ENCODE measurements at regions not wholly inside any gene's neighbourhood (a gene's known extent, or its start where the extent isn't known, plus 50 kb on each side); places are given as distances from the start of the nearest gene placed in this dataset.

DNA sequence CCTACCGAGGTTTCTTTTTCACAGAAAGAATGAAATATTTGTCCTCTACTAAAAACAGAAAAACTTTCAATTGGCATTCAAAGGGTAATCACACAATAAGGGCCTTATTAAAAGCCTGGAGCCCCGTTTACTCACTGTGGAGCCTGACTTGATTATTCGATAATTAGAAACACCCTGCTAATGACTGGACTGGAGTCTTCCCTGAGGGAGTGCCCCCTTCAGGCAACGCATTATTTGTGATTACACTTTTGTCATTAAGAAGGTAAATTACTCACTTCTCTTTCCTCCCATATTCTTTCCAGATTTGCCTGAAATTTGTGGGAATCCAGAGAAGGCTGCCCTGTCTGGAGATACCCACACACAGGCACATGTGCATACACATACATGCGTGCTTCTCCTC is 444.2 kb upstream of the NPVF start:
- peak overlapping the region; percentile 79 for H3K27ac ChIP-seq (replicated peaks)
- DNase-seq, result no peak
- peaks cover 27% of the 10 kb centered on the region for H3K4me1 ChIP-seq
- H3K9me3 ChIP-seq (replicated peaks), result no peaks in the 10 kb centered on the region
- TF ChIP-seq, protein P1, sequence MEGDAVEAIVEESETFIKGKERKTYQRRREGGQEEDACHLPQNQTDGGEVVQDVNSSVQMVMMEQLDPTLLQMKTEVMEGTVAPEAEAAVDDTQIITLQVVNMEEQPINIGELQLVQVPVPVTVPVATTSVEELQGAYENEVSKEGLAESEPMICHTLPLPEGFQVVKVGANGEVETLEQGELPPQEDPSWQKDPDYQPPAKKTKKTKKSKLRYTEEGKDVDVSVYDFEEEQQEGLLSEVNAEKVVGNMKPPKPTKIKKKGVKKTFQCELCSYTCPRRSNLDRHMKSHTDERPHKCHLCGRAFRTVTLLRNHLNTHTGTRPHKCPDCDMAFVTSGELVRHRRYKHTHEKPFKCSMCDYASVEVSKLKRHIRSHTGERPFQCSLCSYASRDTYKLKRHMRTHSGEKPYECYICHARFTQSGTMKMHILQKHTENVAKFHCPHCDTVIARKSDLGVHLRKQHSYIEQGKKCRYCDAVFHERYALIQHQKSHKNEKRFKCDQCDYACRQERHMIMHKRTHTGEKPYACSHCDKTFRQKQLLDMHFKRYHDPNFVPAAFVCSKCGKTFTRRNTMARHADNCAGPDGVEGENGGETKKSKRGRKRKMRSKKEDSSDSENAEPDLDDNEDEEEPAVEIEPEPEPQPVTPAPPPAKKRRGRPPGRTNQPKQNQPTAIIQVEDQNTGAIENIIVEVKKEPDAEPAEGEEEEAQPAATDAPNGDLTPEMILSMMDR (IDR thresholded peaks at IDR 0.05; ENCODE audit: borderline replicate concordance), result no peak
- H3K27me3 ChIP-seq (ENCODE audit: low read depth), result no peaks in the 10 kb centered on the region
- intact Hi-C loops (cut with micrococcal nuclease), result no loop called here
- H3K4me3 ChIP-seq, result no peak overlapping the region
- no peaks in the 10 kb centered on the region for H3K36me3 ChIP-seq

DNA sequence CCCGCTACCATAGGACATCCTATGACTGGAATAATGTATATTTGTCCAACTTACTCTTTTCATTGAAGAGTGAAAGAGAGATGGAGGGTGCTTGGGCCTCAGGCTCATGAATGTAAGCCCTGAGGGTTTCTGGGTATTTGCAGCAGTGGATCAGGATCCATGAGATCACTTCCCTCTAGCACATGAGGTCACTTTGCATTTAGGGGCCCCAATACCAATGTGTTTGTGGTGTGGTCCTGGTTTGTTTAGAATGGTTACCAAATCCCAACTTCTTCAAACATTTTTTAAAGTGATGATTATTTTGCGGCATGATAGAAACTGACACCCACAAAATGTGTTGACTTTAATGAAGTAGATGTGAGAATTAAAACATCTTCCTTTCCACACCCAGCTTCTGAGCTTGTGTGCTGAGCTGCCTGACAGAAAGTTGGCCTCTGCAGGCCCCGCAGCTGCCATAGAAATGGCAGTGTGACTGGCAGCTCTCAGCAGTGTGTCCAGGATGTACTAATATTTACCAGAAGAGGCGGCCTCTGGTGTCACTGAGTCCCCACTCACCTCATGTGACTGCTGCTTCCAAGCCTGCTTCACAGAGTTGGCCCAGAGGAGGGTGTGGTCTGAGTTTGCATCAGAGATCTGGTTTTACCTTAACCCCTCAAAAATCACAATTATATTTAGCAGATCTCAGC is 447.6 kb upstream of the NPVF start:
- H3K4me1 ChIP-seq, result peaks cover 18% of the 10 kb centered on the region
- no peak overlapping the region for H3K4me3 ChIP-seq
- H3K9me3 ChIP-seq (replicated peaks), result no peaks in the 10 kb centered on the region
- TF ChIP-seq, protein P1 (IDR thresholded peaks at IDR 0.05; ENCODE audit: borderline replicate concordance), result no peak
- intact Hi-C loops (cut with micrococcal nuclease), result no loop called here
- H3K36me3 ChIP-seq, result no peaks in the 10 kb centered on the region
- peak; percentile 30 for DNase-seq
- no peaks in the 10 kb centered on the region for H3K27me3 ChIP-seq (ENCODE audit: low read depth)
- peak overlapping the region; percentile 28 for H3K27ac ChIP-seq (replicated peaks)

DNA sequence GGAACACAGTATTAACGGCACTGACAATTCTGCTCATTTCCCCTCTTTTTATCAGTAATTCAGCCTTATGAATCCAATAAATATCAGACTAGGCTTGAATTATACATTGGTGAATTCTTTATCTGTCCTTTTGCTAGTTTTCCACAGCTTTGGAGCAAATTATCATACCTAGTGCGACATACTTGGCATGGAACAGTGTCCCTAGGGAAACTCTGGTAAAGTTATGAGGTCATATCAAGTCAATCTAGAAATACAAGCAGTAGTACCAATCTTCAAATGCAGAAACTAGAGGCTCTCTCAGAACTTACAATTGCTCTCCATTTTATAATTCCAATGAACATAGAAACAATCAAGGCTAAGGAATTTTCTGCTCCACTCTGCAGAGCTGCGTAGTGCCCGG is 449.3 kb upstream of the NPVF start:
- Histone ChIP-seq H3K27ac (replicated peaks) (peak overlapping the region; percentile 22), H3K4me3 (no peak overlapping the region), H3K36me3 (no peaks in the 10 kb centered on the region), H3K9me3 (replicated peaks) (no peaks in the 10 kb centered on the region), H3K27me3 (ENCODE audit: low read depth) (peaks cover 6% of the 10 kb centered on the region), H3K4me1 (peaks cover 18% of the 10 kb centered on the region)
- intact Hi-C loops (cut with micrococcal nuclease), result no loop called here
- TF ChIP-seq, protein P1 (IDR thresholded peaks at IDR 0.05; ENCODE audit: borderline replicate concordance), result no peak
- DNase-seq, result no peak

DNA sequence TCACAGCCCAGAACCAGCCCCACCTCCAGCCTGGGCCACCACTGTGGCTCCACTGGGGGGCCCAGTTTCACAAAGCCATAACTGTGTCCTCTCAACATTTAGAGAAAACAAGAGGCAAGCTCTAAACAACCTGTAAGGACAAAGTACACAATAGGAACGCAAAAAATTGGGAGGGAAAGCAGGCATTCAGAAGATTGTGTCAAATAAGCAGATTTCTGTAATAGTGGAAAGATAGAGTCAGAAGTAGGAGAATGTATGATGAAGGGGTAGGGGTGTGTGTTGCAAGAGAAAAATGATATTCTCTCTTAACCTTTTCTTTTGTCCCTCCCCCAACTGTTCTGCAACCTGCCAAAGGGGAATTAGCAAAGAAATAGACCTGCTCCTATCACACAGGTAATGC is 449.9 kb upstream of the NPVF start:
- TF ChIP-seq, protein P1 (IDR thresholded peaks at IDR 0.05; ENCODE audit: borderline replicate concordance), result no peak

DNA sequence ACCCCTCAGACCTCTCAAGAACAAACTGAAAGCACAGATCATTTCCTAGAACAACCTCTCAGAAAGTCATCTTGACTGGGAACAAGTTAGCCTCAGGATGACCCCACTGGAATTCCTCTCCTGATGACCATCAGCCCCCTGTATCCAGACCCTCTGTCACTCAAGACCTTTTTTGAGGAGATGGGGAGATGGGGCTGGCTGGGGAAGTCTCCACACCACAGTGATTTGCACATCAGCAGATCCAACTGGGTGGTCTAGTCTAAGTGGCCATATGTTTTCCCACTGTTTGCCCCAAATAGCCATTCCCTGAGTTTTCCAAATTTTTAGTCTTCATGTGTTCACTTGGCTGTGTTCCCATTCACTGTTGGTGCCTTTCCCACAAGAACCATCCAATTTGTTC is 452.4 kb upstream of the NPVF start:
- peaks cover 7% of the 10 kb centered on the region for H3K27me3 ChIP-seq (ENCODE audit: low read depth)
- TF ChIP-seq, protein P1 (IDR thresholded peaks at IDR 0.05; ENCODE audit: borderline replicate concordance), result no peak
- intact Hi-C loops (cut with micrococcal nuclease), result no loop called here
- no peaks in the 10 kb centered on the region for H3K36me3 ChIP-seq
- DNase-seq, result no peak
- no peak overlapping the region for H3K4me3 ChIP-seq
- H3K27ac ChIP-seq (replicated peaks), result no peak overlapping the region
- H3K4me1 ChIP-seq, result peaks cover 12% of the 10 kb centered on the region
- H3K9me3 ChIP-seq (replicated peaks), result no peaks in the 10 kb centered on the region

More for the DNA sequence above, 449.9 kb upstream of the NPVF start:
- Histone ChIP-seq H3K27me3 (ENCODE audit: low read depth) (peaks cover 7% of the 10 kb centered on the region), H3K27ac (replicated peaks) (no peak overlapping the region), H3K4me3 (no peak overlapping the region), H3K4me1 (peaks cover 18% of the 10 kb centered on the region), H3K36me3 (no peaks in the 10 kb centered on the region), H3K9me3 (replicated peaks) (no peaks in the 10 kb centered on the region)
- intact Hi-C loops (cut with micrococcal nuclease), result no loop called here
- DNase-seq, result no peak

Data from left ventricle myocardium inferior (tissue), 1 donor.